HL-60 (cell line): ENCODE measurements at regions not wholly inside any gene's neighbourhood (a gene's known extent, or its start where the extent isn't known, plus 50 kb on each side); places are given as distances from the start of the nearest gene placed in this dataset.

Source experiments
- DNase-seq, 2 experiments: peaks; one replicate each; pipeline ENCODE4 v3.0.0-alpha.2; 2010 to 2020; ENCODE audit warnings: low read depth in 1 of 2, low spot score in 1 of 2
- H3K27ac ChIP-seq: fragments of 250-450 bp; sonication (Bioruptor Pico); replicated peaks from 2 replicates; pipeline ENCODE4 v1.5.1; 2020; ENCODE audit warnings: mild to moderate bottlenecking, moderate library complexity
- H3K27me3 ChIP-seq: fragments of 250-450 bp; sonication (Bioruptor Pico); 2 replicates; pipeline ENCODE4 v1.5.1; 2021; ENCODE audit warnings: mild to moderate bottlenecking, moderate library complexity; ENCODE audit not compliant: insufficient read depth, poor library complexity, severe bottlenecking
- H3K4me3 ChIP-seq: replicated peaks from 2 replicates; pipeline ENCODE4 v1.5.1; 2011; ENCODE audit warnings: mild to moderate bottlenecking, control low read depth, low read length; ENCODE audit not compliant: insufficient read depth
- CTCF ChIP-seq: IDR thresholded peaks from one replicate; pipeline ENCODE4 v1.5.1; 2011; ENCODE audit warnings: low read length, control low read depth, inconsistent platforms; ENCODE audit not compliant: insufficient read depth
- GABPA ChIP-seq: IDR thresholded peaks from 2 replicates; pipeline ENCODE4 v1.6.1; 2012; ENCODE audit warnings: low read depth
- POLR2AphosphoS5 ChIP-seq: IDR thresholded peaks from 2 replicates; pipeline ENCODE4 v1.6.1; 2012; ENCODE audit warnings: low read depth
- SPI1 ChIP-seq: IDR thresholded peaks from 2 replicates; pipeline ENCODE4 v1.6.1; 2012; ENCODE audit warnings: low read depth, mild to moderate bottlenecking, borderline replicate concordance
- TF ChIP-seq, protein P1 (sequence below): IDR thresholded peaks from 2 replicates; pipeline ENCODE4 v1.6.1; 2012; ENCODE audit warnings: low read depth; ENCODE audit not compliant: insufficient replicate concordance

DNA sequence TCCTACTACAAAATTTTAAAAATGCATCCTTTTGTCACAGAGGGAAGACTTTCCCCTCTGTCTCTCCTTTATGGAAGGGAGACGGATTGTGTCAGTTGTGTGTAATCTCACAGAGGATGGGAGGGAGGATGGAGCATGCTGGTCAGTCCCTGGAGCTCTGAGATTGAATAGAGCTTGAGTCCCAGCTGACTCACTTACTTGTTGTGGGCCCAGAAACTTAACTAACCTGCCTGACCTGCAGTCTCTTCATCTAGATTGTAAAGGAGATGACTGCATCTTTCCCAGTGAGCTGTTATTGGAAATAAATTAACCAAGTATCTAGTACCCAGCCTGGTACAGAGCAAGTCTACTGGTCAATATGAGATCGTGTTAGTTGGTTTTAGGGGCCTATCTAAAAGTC is 77.9 kb upstream of the ADO start:
- DNase-seq = no peak
- H3K27me3 ChIP-seq = no peaks in the 10 kb centered on the region
- H3K27ac ChIP-seq = no peak overlapping the region
- TF ChIP-seq GABPA (no peak), POLR2AphosphoS5 (no peak), SPI1 (no peak), CTCF (no peak)
- TF ChIP-seq, protein P1, sequence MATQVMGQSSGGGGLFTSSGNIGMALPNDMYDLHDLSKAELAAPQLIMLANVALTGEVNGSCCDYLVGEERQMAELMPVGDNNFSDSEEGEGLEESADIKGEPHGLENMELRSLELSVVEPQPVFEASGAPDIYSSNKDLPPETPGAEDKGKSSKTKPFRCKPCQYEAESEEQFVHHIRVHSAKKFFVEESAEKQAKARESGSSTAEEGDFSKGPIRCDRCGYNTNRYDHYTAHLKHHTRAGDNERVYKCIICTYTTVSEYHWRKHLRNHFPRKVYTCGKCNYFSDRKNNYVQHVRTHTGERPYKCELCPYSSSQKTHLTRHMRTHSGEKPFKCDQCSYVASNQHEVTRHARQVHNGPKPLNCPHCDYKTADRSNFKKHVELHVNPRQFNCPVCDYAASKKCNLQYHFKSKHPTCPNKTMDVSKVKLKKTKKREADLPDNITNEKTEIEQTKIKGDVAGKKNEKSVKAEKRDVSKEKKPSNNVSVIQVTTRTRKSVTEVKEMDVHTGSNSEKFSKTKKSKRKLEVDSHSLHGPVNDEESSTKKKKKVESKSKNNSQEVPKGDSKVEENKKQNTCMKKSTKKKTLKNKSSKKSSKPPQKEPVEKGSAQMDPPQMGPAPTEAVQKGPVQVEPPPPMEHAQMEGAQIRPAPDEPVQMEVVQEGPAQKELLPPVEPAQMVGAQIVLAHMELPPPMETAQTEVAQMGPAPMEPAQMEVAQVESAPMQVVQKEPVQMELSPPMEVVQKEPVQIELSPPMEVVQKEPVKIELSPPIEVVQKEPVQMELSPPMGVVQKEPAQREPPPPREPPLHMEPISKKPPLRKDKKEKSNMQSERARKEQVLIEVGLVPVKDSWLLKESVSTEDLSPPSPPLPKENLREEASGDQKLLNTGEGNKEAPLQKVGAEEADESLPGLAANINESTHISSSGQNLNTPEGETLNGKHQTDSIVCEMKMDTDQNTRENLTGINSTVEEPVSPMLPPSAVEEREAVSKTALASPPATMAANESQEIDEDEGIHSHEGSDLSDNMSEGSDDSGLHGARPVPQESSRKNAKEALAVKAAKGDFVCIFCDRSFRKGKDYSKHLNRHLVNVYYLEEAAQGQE = no peak
- no peak overlapping the region for H3K4me3 ChIP-seq

DNA sequence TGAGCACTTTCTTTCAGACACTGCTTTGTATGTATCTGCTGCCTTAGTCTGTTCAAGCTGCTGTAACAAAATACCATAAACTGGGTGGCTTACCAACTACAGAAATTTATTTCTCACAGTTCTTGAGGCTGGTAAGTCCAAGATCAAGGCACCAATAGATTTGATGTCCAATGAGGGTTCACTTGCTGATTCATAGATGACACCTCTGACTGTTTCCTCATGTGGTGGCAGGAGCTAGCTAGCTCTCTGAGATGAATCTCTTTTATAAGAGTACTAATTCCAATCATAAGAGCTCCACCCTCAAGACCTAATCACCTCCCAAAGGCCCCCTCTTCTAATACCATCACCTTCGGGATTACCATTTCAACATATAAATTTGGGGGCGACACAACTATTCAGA is 76.6 kb upstream of the ADO start:
- TF ChIP-seq CTCF (no peak), SPI1 (no peak), POLR2AphosphoS5 (no peak), GABPA (no peak)
- TF ChIP-seq, protein P1 = no peak
- H3K27me3 ChIP-seq = no peaks in the 10 kb centered on the region
- no peak overlapping the region for H3K4me3 ChIP-seq
- DNase-seq = no peak
- H3K27ac ChIP-seq = no peak overlapping the region

- Histone ChIP-seq H3K27me3 (no peaks in the 10 kb centered on the region), H3K27ac (no peak overlapping the region), H3K4me3 (no peak overlapping the region)
- DNase-seq = peak; percentile 26 to 80
- no peak for TF ChIP-seq CTCF
- no peak for TF ChIP-seq GABPA
- no peak for TF ChIP-seq SPI1
- TF ChIP-seq POLR2AphosphoS5 = no peak
- TF ChIP-seq, protein P1 = no peak
Observed at GRCh38 chr10:62728479-62728878, 76.0 kb upstream of the ADO start.
